ENCODE measurements at regions not wholly inside any gene's neighbourhood (a gene's known extent, or its start where the extent isn't known, plus 50 kb on each side); places are given as distances from the start of the nearest gene placed in this dataset.
A peak's percentile ranks its signal among the peaks of the same experiment; 100 is the strongest.

GRCh38 chr3:87801409-87801808 is 257.4 kb downstream of the CGGBP1 start:
- no TSS peak for BruUV-seq (replicated peaks)
- Histone ChIP-seq H3K4me1 (ENCODE audit: insufficient read depth, low read length, poor library complexity, severe bottlenecking) (peaks cover 27% of the 10 kb centered on the region), H3K27me3 (replicated peaks; ENCODE audit: insufficient read depth, low read depth, low read length, poor library complexity) (no peaks in the 10 kb centered on the region), H3K36me3 (ENCODE audit: insufficient read depth, low read length, poor library complexity, severe bottlenecking) (no peaks in the 10 kb centered on the region), H3K4me3 (ENCODE audit: low read depth, low read length, poor library complexity, severe bottlenecking) (no peak overlapping the region), H3K9me3 (ENCODE audit: low read depth, low read length, poor library complexity, severe bottlenecking) (no peaks in the 10 kb centered on the region), H3K27ac (ENCODE audit: low read depth, low read length, poor library complexity, severe bottlenecking) (no peak overlapping the region)
- POLR2A ChIA-PET (ENCODE audit: low non-redundant PET): no interaction called here
- intact Hi-C loops (cut with micrococcal nuclease; ENCODE audit: unreplicated experiment): no loop called here
- no peak for DNase-seq (ENCODE audit: low spot score)
- CTCF ChIA-PET: no interaction called here
- no peak for TF ChIP-seq EZH2 (IDR thresholded peaks at IDR 0.05; ENCODE audit: borderline replicate concordance, low read depth, low read length, poor library complexity, severe bottlenecking)
- TF ChIP-seq, protein P1, sequence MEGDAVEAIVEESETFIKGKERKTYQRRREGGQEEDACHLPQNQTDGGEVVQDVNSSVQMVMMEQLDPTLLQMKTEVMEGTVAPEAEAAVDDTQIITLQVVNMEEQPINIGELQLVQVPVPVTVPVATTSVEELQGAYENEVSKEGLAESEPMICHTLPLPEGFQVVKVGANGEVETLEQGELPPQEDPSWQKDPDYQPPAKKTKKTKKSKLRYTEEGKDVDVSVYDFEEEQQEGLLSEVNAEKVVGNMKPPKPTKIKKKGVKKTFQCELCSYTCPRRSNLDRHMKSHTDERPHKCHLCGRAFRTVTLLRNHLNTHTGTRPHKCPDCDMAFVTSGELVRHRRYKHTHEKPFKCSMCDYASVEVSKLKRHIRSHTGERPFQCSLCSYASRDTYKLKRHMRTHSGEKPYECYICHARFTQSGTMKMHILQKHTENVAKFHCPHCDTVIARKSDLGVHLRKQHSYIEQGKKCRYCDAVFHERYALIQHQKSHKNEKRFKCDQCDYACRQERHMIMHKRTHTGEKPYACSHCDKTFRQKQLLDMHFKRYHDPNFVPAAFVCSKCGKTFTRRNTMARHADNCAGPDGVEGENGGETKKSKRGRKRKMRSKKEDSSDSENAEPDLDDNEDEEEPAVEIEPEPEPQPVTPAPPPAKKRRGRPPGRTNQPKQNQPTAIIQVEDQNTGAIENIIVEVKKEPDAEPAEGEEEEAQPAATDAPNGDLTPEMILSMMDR (conservative IDR thresholded peaks at IDR 0.05; ENCODE audit: low read depth, low read length): no peak

GRCh38 chr3:87800516-87800915 is 258.3 kb downstream of the CGGBP1 start:
- no peak for DNase-seq (ENCODE audit: low spot score)
- Histone ChIP-seq H3K4me3 (ENCODE audit: low read depth, low read length, poor library complexity, severe bottlenecking) (no peak overlapping the region), H3K27me3 (replicated peaks; ENCODE audit: insufficient read depth, low read depth, low read length, poor library complexity) (no peaks in the 10 kb centered on the region), H3K36me3 (ENCODE audit: insufficient read depth, low read length, poor library complexity, severe bottlenecking) (no peaks in the 10 kb centered on the region), H3K9me3 (ENCODE audit: low read depth, low read length, poor library complexity, severe bottlenecking) (no peaks in the 10 kb centered on the region), H3K27ac (ENCODE audit: low read depth, low read length, poor library complexity, severe bottlenecking) (no peak overlapping the region), H3K4me1 (ENCODE audit: insufficient read depth, low read length, poor library complexity, severe bottlenecking) (peaks cover 35% of the 10 kb centered on the region)
- CTCF ChIA-PET: no interaction called here
- intact Hi-C loops (cut with micrococcal nuclease; ENCODE audit: unreplicated experiment): no loop called here
- TF ChIP-seq EZH2 (IDR thresholded peaks at IDR 0.05; ENCODE audit: borderline replicate concordance, low read depth, low read length, poor library complexity, severe bottlenecking): no peak
- TF ChIP-seq, protein P1 (conservative IDR thresholded peaks at IDR 0.05; ENCODE audit: low read depth, low read length): no peak
- POLR2A ChIA-PET (ENCODE audit: low non-redundant PET): no interaction called here
- BruUV-seq (replicated peaks): no TSS peak

GRCh38 chr3:87798567-87798947 is 260.2 kb downstream of the CGGBP1 start:
- H3K9me3 ChIP-seq (ENCODE audit: low read depth, low read length, poor library complexity, severe bottlenecking): no peaks in the 10 kb centered on the region
- intact Hi-C loops (cut with micrococcal nuclease; ENCODE audit: unreplicated experiment): loop anchor here (10.0 kb wide), 1 partner anchor 444 kb away; no protein-coding TSS in a partner anchor
- peak overlapping the region; percentile 44 for H3K27ac ChIP-seq (ENCODE audit: low read depth, low read length, poor library complexity, severe bottlenecking)
- peak; percentile 56 for DNase-seq (ENCODE audit: low spot score)
- no TSS peak for BruUV-seq (replicated peaks)
- TF ChIP-seq, protein P1 (conservative IDR thresholded peaks at IDR 0.05; ENCODE audit: low read depth, low read length): no peak
- no peak for TF ChIP-seq EZH2 (IDR thresholded peaks at IDR 0.05; ENCODE audit: borderline replicate concordance, low read depth, low read length, poor library complexity, severe bottlenecking)
- no peaks in the 10 kb centered on the region for H3K27me3 ChIP-seq (replicated peaks; ENCODE audit: insufficient read depth, low read depth, low read length, poor library complexity)
- no peaks in the 10 kb centered on the region for H3K36me3 ChIP-seq (ENCODE audit: insufficient read depth, low read length, poor library complexity, severe bottlenecking)
- no peak overlapping the region for H3K4me3 ChIP-seq (ENCODE audit: low read depth, low read length, poor library complexity, severe bottlenecking)
- ChIA-PET CTCF (no interaction called here), POLR2A (ENCODE audit: low non-redundant PET) (interaction anchor here (0.7 kb wide), 1 partner anchor 1233 kb away, joined by 7 read pairs; no protein-coding TSS in a partner anchor)
- peaks cover 42% of the 10 kb centered on the region for H3K4me1 ChIP-seq (ENCODE audit: insufficient read depth, low read length, poor library complexity, severe bottlenecking)
